ENCODE measurements at regions not wholly inside any gene's neighbourhood (a gene's known extent, or its start where the extent isn't known, plus 50 kb on each side); places are given as distances from the start of the nearest gene placed in this dataset.

GRCh38 chr5:168228668-168229067 is 62.8 kb upstream of the WWC1 start:
- ATAC-seq = no peak
- TF ChIP-seq ESRRG (CRISPR knock-in tag; IDR thresholded peaks at IDR 0.05) (no peak), GLIS3 (CRISPR knock-in tag; IDR thresholded peaks at IDR 0.05) (no peak), SNAI2 (CRISPR knock-in tag; IDR thresholded peaks at IDR 0.05) (no peak), ZNF8 (CRISPR knock-in tag; IDR thresholded peaks at IDR 0.05) (no peak), TCF4 (CRISPR knock-in tag; IDR thresholded peaks at IDR 0.05; ENCODE audit: borderline replicate concordance) (no peak), CSDC2 (CRISPR knock-in tag; IDR thresholded peaks at IDR 0.05) (no peak), PPARA (CRISPR knock-in tag; IDR thresholded peaks at IDR 0.05; ENCODE audit: borderline replicate concordance) (no peak), ZFP3 (CRISPR knock-in tag; IDR thresholded peaks at IDR 0.05) (no peak), ZFP30 (CRISPR knock-in tag; IDR thresholded peaks at IDR 0.05) (no peak), OSR1 (CRISPR knock-in tag; IDR thresholded peaks at IDR 0.05) (no peak), CSRNP3 (CRISPR knock-in tag; IDR thresholded peaks at IDR 0.05) (no peak), ZNF70 (CRISPR knock-in tag; IDR thresholded peaks at IDR 0.05) (no peak), CREB5 (CRISPR knock-in tag; IDR thresholded peaks at IDR 0.05; ENCODE audit: low read depth) (no peak)

- ATAC-seq = no peak
- TF ChIP-seq PATZ1 (CRISPR knock-in tag; IDR thresholded peaks at IDR 0.05; ENCODE audit: borderline replicate concordance) = no peak
- no peak for TF ChIP-seq CSRNP3 (CRISPR knock-in tag; IDR thresholded peaks at IDR 0.05)
- no peak for TF ChIP-seq ISL1 (CRISPR knock-in tag; IDR thresholded peaks at IDR 0.05)
Observed at GRCh38 chr5:168234133-168234532, 57.3 kb upstream of the WWC1 start.

GRCh38 chr5:168238463-168238862 is 53.0 kb upstream of the WWC1 start:
- ATAC-seq = no peak

GRCh38 chr5:168239325-168239724 is 52.1 kb upstream of the WWC1 start:
- TF ChIP-seq TSHZ2 (CRISPR knock-in tag; IDR thresholded peaks at IDR 0.05) = no peak
- TF ChIP-seq CSRNP3 (CRISPR knock-in tag; IDR thresholded peaks at IDR 0.05) = no peak
- no peak for TF ChIP-seq PATZ1 (CRISPR knock-in tag; IDR thresholded peaks at IDR 0.05; ENCODE audit: borderline replicate concordance)
- no peak for TF ChIP-seq ARNTL (CRISPR knock-in tag; IDR thresholded peaks at IDR 0.05; ENCODE audit: borderline replicate concordance, low read depth)
- no peak for TF ChIP-seq ZNF70 (CRISPR knock-in tag; IDR thresholded peaks at IDR 0.05)
- no peak for ATAC-seq

More at GRCh38 chr5:168238463-168238862, 53.0 kb upstream of the WWC1 start:
- no peak for TF ChIP-seq TOX (CRISPR knock-in tag; IDR thresholded peaks at IDR 0.05; ENCODE audit: borderline replicate concordance)
- no peak for TF ChIP-seq ZFP30 (CRISPR knock-in tag; IDR thresholded peaks at IDR 0.05)
- TF ChIP-seq ARNTL (CRISPR knock-in tag; IDR thresholded peaks at IDR 0.05; ENCODE audit: borderline replicate concordance, low read depth) = no peak
- no peak for TF ChIP-seq PPARA (CRISPR knock-in tag; IDR thresholded peaks at IDR 0.05; ENCODE audit: borderline replicate concordance)

Measured in SK-N-SH treated with all-trans-retinoic acid at 6 μM for 48 hours (cell line).